Large intestine (tissue), 3 donors: ENCODE measurements at regions not wholly inside any gene's neighbourhood (a gene's known extent, or its start where the extent isn't known, plus 50 kb on each side); places are given as distances from the start of the nearest gene placed in this dataset.
A peak's percentile ranks its signal among the peaks of the same experiment; 100 is the strongest.

ENCODE experiments used
- DNase-seq, 2 donors: peaks; one replicate each; pipeline versions ENCODE4 v3.0.0 to v3.0.0-alpha.2; 2013
- H3K27ac ChIP-seq: one replicate; pipeline ENCODE4 v1.5.1; 2013; ENCODE audit warnings: low read length
- H3K27me3 ChIP-seq: 2 replicates; pipeline ENCODE4 v1.6.1; 2013; ENCODE audit warnings: low read length; ENCODE audit not compliant: control insufficient read depth, insufficient read depth
- H3K36me3 ChIP-seq: 2 replicates; pipeline ENCODE4 v1.6.1; 2013; ENCODE audit warnings: low read length; ENCODE audit not compliant: control insufficient read depth, insufficient read depth
- H3K4me1 ChIP-seq: one replicate; pipeline ENCODE4 v1.6.1; 2013; ENCODE audit warnings: low read length; ENCODE audit not compliant: control insufficient read depth, insufficient read depth
- H3K4me3 ChIP-seq: one replicate; pipeline ENCODE4 v1.5.1; 2013; ENCODE audit warnings: low read length
- H3K9me3 ChIP-seq: one replicate; pipeline ENCODE4 v1.6.1; 2013; ENCODE audit warnings: mild to moderate bottlenecking, low read depth, low read length, moderate library complexity; ENCODE audit not compliant: control insufficient read depth
- WGBS: methylation state at CpG from one replicate; pipeline ENCODE4 v1.1.5; 2013; ENCODE audit warnings: low lambda C conversion rate; ENCODE audit not compliant: insufficient coverage; 5-methylcytosine and 5-hydroxymethylcytosine counted together

DNA sequence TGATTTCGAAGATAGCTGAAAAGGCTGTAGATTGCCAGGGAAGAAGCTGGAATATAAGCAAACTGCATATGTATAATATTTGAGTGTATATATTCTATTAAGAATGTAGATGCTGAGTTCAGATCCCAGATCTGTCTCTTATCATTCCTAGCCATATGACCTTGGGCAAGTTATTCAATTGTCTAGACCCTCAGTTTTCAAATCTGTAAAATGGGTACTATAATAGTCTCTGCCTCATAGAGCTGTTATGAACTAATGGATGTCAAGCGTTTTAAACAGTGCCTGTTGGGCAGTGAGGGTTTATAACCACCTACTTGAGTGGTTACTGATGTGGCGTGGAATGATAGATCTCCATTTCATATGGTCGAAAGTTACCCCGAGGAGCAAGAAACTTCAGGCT is 130.4 kb downstream of the GAS1 start:
- peaks cover 12% of the 10 kb centered on the region for H3K9me3 ChIP-seq
- WGBS: 100% methylated on average over 2 of the region's 5 CpGs
- H3K4me1 ChIP-seq: no peaks in the 10 kb centered on the region
- DNase-seq: no peak
- no peak overlapping the region for H3K4me3 ChIP-seq
- no peak overlapping the region for H3K27ac ChIP-seq
- no peaks in the 10 kb centered on the region for H3K36me3 ChIP-seq
- H3K27me3 ChIP-seq: no peaks in the 10 kb centered on the region

DNA sequence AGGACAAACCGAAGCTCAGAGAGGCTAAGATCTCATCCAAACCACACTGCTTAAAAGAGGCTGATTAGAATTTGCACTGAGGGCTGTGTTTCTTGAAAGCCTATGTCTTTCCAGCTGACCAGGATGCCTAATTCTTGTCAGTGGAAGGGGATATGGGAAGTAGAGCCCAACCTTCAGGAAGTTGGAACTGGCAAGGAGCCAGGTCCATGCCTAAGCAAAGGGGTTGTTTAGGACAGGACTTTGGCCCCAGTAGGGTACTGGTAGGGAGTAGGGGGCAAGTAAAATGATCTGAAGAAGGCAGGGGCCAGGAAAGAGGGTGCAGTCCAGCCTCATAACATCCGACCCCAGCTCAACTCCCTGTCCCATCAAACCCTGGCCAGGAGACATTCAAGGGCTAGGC is 130.9 kb downstream of the GAS1 start:
- H3K4me1 ChIP-seq: no peaks in the 10 kb centered on the region
- H3K36me3 ChIP-seq: no peaks in the 10 kb centered on the region
- H3K4me3 ChIP-seq: no peak overlapping the region
- no peak overlapping the region for H3K27ac ChIP-seq
- H3K27me3 ChIP-seq: no peaks in the 10 kb centered on the region
- no peak for DNase-seq
- H3K9me3 ChIP-seq: peaks cover 12% of the 10 kb centered on the region
- WGBS: no CpG with 5 or more reads among the region's 2 CpGs

DNA sequence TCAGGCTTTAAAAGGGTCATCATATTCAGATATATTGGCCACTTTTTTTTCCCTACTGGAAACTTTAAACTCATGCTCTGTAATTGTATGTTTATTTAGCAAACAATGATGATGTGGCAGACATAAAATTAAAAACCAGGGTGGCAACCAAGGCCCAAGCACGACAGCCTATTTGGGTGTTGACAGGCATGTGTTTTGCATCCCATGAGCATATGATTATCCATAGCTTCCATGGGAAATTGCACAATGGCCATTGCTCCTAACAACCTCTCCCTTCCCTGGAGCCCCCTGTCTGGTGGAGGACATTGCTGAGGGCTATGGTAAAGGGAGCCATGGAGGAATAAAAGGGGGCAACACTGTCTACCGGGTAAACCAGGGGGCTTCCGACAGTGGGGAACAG is 134.7 kb downstream of the GAS1 start:
- no peak for DNase-seq
- H3K36me3 ChIP-seq: no peaks in the 10 kb centered on the region
- no peak overlapping the region for H3K4me3 ChIP-seq
- no peaks in the 10 kb centered on the region for H3K4me1 ChIP-seq
- WGBS: no CpG with 5 or more reads among the region's 3 CpGs
- H3K9me3 ChIP-seq: no peaks in the 10 kb centered on the region
- no peaks in the 10 kb centered on the region for H3K27me3 ChIP-seq
- H3K27ac ChIP-seq: no peak overlapping the region

DNA sequence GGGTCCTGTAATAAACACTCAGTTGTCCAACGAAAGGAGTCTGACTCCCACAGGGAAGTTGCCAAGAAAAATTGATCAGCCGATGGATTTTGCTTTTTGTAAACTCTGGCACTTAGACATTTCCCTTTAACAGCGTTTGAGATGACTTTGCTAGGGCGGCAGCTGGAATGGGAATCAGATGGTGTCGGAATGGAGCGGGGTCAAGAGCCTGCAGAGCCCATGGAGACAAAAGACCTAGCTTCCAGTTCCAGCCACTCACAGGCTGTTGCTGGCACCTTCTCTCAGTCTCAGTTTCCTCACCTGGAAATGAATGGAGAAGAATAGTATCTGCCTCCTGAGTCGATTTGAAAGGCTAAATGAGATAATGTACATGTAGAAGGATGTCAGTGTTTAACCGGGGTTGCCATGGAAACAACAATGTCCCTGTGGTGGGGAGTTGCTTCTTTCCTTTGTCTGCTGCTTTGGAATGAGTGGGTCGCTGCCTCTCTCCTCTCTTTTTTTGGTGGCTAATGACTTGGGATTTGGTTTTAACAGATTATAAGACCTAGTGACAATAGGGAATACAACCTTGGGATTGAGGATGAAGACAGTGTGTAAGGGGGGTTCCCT is 137.4 kb downstream of the GAS1 start:
- no peak overlapping the region for H3K27ac ChIP-seq
- no peaks in the 10 kb centered on the region for H3K4me1 ChIP-seq
- no peaks in the 10 kb centered on the region for H3K36me3 ChIP-seq
- H3K9me3 ChIP-seq: no peaks in the 10 kb centered on the region
- H3K27me3 ChIP-seq: no peaks in the 10 kb centered on the region
- no peak overlapping the region for H3K4me3 ChIP-seq
- DNase-seq: no peak
- WGBS: no CpG with 5 or more reads among the region's 9 CpGs

DNA sequence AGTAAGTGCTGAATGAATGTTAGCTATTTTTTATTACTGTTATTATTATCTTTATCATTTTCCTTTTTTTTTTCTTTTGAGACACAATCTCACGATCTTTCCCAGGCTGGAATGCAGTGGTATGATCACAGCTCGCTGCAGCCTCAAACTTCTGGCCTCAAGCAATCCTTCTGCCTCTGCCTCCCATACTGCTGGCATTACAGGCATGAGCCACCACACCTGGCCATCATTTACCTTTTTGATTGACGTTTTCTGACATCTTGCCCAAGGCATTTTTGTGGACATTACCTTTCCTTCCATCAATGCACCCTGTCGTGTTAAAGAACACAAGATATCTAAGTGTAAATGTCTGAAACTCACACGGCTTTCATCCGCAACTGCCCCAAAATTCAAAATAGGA is 138.2 kb downstream of the GAS1 start:
- WGBS: 100% methylated on average over 1 of the region's 6 CpGs
- Histone ChIP-seq H3K36me3 (no peaks in the 10 kb centered on the region), H3K27me3 (no peaks in the 10 kb centered on the region), H3K4me1 (no peaks in the 10 kb centered on the region), H3K9me3 (no peaks in the 10 kb centered on the region), H3K4me3 (no peak overlapping the region), H3K27ac (no peak overlapping the region)
- DNase-seq: no peak

DNA sequence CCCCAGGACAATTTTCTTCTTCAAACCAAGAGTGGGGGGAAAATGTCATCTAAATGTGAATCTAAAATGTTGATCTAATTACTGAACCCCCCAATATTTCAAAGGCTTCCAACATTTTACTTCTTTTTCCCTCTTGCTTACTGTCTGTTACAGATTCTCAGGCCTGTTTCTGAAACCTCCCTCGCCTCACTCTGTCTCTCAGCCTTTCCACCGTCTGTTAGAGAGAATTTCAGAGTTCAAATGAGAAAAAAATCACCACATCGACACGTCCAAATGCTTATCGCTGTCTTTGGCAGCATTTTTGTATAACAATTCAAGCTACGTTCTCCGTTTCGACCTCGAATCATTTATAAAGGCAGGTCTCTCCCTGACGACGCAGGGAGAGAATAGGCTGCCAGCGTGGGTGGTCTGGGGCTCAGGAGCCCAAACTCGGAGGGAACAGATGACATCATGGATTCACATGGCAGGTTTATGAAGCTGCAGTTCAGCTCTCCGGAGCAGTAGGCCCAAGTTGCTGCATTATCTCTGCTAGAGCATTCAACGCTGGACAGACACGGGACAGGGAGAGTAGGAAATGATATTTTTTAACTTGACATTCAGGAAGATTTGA is 139.8 kb downstream of the GAS1 start:
- WGBS: no CpG with 5 or more reads among the region's 16 CpGs

DNA sequence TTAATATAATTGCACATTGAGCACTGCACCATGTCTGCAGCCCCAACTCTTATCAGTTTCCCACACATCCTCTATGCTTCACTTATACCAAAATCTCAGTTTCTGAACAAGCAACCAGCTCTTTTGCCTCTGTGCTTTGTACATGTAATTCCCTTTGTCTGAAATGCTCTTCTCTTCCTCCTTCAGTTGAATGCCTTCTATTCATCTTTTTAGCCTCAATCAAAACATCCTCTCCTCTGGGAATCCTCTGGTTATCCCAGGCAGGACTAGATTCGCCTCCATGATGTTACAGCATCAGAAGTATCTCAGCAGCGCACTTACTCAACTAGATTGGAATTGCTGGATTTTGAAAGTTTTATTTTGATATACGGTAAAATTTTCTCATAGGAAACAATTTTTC is 143.3 kb downstream of the GAS1 start:
- Histone ChIP-seq H3K27ac (no peak overlapping the region), H3K36me3 (no peaks in the 10 kb centered on the region), H3K4me1 (no peaks in the 10 kb centered on the region), H3K4me3 (no peak overlapping the region), H3K27me3 (no peaks in the 10 kb centered on the region), H3K9me3 (no peaks in the 10 kb centered on the region)
- 100% methylated on average over 1 of the region's 3 CpGs for WGBS
- no peak for DNase-seq

More for the DNA sequence above, 139.8 kb downstream of the GAS1 start:
- H3K4me1 ChIP-seq: no peaks in the 10 kb centered on the region
- no peaks in the 10 kb centered on the region for H3K9me3 ChIP-seq
- no peak overlapping the region for H3K27ac ChIP-seq
- peak; percentile 23 to 27 for DNase-seq
- no peaks in the 10 kb centered on the region for H3K36me3 ChIP-seq
- H3K27me3 ChIP-seq: no peaks in the 10 kb centered on the region
- no peak overlapping the region for H3K4me3 ChIP-seq

DNA sequence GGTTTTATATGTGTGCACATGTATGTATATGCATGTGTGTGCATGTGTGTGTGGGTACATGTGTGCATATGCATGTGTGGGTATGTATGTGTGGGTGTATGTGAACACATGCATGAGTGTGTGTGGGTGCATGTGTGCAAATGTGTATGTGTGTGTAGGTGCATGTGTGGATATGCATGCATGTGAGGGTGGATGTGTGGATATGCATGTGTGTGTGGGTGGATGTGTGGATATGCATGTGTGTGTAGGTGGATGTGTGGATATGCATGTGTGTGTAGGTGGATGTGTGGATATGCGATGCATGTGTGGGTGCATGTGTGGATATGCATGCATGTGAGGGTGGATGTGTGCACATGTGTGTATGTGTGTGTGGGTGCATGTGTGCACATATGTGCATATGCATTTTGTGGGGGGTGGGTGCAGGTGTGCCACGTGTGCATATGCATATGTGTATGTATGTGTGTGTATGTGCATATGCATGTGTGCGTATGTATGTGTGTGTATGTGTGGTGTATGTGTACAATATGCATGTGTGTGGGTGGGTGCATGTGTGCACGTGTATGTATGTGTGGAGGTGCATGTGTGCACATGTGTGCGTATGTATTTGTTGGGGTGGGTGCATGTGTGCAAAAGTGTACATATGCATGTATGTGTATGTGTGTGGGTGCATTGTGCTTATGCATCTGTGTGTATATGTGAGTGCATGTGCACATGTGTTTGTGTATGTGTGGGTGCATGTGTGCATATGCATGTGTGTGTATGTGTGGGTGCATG is 144.2 kb downstream of the GAS1 start:
- Histone ChIP-seq H3K27me3 (no peaks in the 10 kb centered on the region), H3K27ac (no peak overlapping the region), H3K4me1 (no peaks in the 10 kb centered on the region), H3K9me3 (no peaks in the 10 kb centered on the region), H3K4me3 (no peak overlapping the region), H3K36me3 (no peaks in the 10 kb centered on the region)
- no peak for DNase-seq
- no CpG with 5 or more reads among the region's 5 CpGs for WGBS

DNA sequence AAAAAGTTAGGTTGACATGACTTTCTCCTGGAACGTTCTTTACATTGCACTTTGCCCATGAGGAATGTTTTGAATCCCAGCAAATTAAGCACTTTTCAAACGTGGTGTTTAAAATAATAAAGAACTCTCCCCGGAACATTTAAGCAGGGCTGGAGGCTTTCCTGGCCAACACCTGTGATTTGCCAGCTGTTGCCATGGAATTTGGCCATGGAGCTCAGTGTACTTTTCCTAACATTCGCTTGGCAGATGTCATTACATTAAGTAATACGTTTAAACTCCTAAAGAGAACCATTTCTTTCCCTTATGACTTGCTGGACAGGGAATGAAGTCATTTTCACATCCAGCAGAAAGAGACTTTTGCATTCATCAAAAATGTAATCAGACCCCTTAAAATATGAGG is 146.1 kb downstream of the GAS1 start:
- Histone ChIP-seq H3K27ac (no peak overlapping the region), H3K27me3 (no peaks in the 10 kb centered on the region), H3K4me3 (no peak overlapping the region), H3K4me1 (no peaks in the 10 kb centered on the region), H3K36me3 (no peaks in the 10 kb centered on the region), H3K9me3 (no peaks in the 10 kb centered on the region)
- no peak for DNase-seq
- 17% methylated on average over 1 of the region's 5 CpGs for WGBS

DNA sequence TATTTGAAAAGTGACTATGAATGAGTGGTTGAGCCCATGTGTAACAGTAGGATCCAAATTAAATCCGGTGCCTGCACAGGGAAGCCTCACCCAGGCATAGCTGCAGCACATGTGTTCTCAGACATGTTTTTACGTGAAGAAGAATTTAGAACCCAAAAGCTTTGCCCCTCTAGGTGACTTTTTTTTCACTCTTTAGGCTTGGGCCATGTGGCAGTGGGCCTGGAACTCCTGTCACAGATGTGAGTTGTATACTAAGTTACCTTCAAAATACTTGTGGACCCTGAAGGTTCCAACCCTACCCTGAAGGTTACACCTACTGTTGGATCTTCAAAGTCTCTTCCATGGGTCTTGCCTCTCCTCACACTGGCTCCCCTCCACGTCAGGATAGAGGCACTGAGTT is 146.6 kb downstream of the GAS1 start:
- H3K36me3 ChIP-seq: no peaks in the 10 kb centered on the region
- no peaks in the 10 kb centered on the region for H3K9me3 ChIP-seq
- no peak overlapping the region for H3K27ac ChIP-seq
- no CpG with 5 or more reads among the region's 3 CpGs for WGBS
- no peaks in the 10 kb centered on the region for H3K27me3 ChIP-seq
- H3K4me1 ChIP-seq: no peaks in the 10 kb centered on the region
- no peak for DNase-seq
- H3K4me3 ChIP-seq: no peak overlapping the region
